CD4-positive, alpha-beta memory T cell (primary cell): ENCODE measurements at regions not wholly inside any gene's neighbourhood (a gene's known extent, or its start where the extent isn't known, plus 50 kb on each side); places are given as distances from the start of the nearest gene placed in this dataset.

Experiments used
- CTCF ChIA-PET: fragments of 350-600 bp; sonication (Branson Sonifier 250); formaldehyde crosslinking; loops from one replicate; lab custom pipeline; 2021; ENCODE audit warnings: inconsistent platforms; ENCODE audit not compliant: partially characterized antibody; lab: Charles Lee
- POLR2A ChIA-PET: fragments of 350-600 bp; sonication (Branson Sonifier 250); formaldehyde crosslinking; loops from one replicate; lab custom pipeline; 2021; ENCODE audit not compliant: partially characterized antibody; lab: Charles Lee
- DNase-seq, 5 donors: peaks; one replicate each; pipeline versions ENCODE4 v3.0.0 to v3.0.0-alpha.2; 2020 to 2022; ENCODE audit warnings: mixed read lengths in 1 of 5
- H3K27ac ChIP-seq: one replicate; pipeline ENCODE4 v1.7.0; 2013; ENCODE audit warnings: low read depth, low read length
- H3K27me3 ChIP-seq: 2 replicates; pipeline ENCODE4 v1.7.0; 2013; ENCODE audit warnings: mild to moderate bottlenecking, low read length, moderate library complexity; ENCODE audit not compliant: insufficient read depth
- H3K36me3 ChIP-seq: 2 replicates; pipeline ENCODE4 v1.7.0; 2013; ENCODE audit warnings: mild to moderate bottlenecking, low read length, moderate library complexity; ENCODE audit not compliant: insufficient read depth
- H3K4me1 ChIP-seq: 2 replicates; pipeline ENCODE4 v1.7.0; 2013; ENCODE audit warnings: mild to moderate bottlenecking, low read length, moderate library complexity; ENCODE audit not compliant: insufficient read depth
- H3K4me3 ChIP-seq, 2 donors: one replicate each; pipeline ENCODE4 v1.7.0; 2013; ENCODE audit warnings: low read length in 2 of 2, mild to moderate bottlenecking in 1 of 2
- H3K9me3 ChIP-seq, 2 donors: one replicate each; pipeline ENCODE4 v1.7.0; 2013; ENCODE audit warnings: low read length in 2 of 2, control low read depth in 1 of 2; ENCODE audit not compliant: control insufficient read depth in 1 of 2
- H3K27ac Mint-ChIP-seq, 7 donors: one replicate each; pipeline ENCODE4 v1.8.0; 2020 to 2021; ENCODE audit warnings: mixed read lengths in 7 of 7, mild to moderate bottlenecking in 6 of 7, inconsistent platforms in 3 of 7, moderate library complexity in 3 of 7
- H3K27me3 Mint-ChIP-seq, 2 donors: one replicate each; pipeline ENCODE4 v1.8.0; 2020 to 2021; ENCODE audit warnings: mixed read lengths in 2 of 2
- H3K36me3 Mint-ChIP-seq, 2 donors: one replicate each; pipeline ENCODE4 v1.8.0; 2020 to 2021; ENCODE audit warnings: mixed read lengths in 2 of 2, inconsistent platforms in 1 of 2, mild to moderate bottlenecking in 1 of 2
- H3K4me1 Mint-ChIP-seq, 4 donors: one replicate each; pipeline ENCODE4 v1.8.0; 2020 to 2021; ENCODE audit warnings: mixed read lengths in 4 of 4, mild to moderate bottlenecking in 1 of 4
- H3K4me3 Mint-ChIP-seq, 8 donors: one replicate each; pipeline ENCODE4 v1.8.0; 2020 to 2021; ENCODE audit warnings: mixed read lengths in 8 of 8, mild to moderate bottlenecking in 7 of 8, moderate library complexity in 6 of 8, inconsistent platforms in 3 of 8
- H3K9me3 Mint-ChIP-seq, 8 donors: one replicate each; pipeline ENCODE4 v1.8.0; 2020 to 2021; ENCODE audit warnings: mixed read lengths in 8 of 8, mild to moderate bottlenecking in 5 of 8, inconsistent platforms in 3 of 8, moderate library complexity in 1 of 8
- intact Hi-C: fragments of 100-400 bp; cut with micrococcal nuclease; formaldehyde crosslinking; loops from one replicate; pipeline ENCODE4 v1.15.1; 2023

DNA sequence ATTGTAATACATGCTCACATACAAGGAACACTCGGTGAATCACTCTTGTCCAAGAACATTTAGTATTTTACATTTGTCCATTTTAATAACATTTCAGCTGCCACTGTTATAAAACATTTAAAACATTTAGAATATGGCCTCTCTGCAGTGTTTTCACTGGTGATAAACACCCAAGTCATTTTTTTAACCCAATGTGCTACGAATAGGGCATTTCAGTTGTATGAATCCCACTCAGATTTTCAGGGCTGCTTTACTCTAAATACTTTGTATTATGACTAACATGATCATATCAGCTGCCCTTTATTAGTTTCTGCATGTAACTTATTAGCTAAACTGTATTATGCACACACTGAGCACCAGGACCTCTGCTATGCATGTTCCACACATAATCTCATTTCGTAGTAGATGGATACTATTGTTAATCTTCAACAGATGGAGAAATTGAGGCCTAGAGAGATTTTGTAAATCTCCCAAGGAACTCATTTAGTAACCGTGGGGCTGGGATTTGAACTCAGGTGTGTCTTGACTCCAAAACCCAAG is 148.6 kb upstream of the CDIN1 start:
- Histone ChIP-seq H3K27ac (no peak overlapping the region), H3K4me3 (no peak overlapping the region), H3K4me1 (no peaks in the 10 kb centered on the region), H3K27me3 (no peaks in the 10 kb centered on the region), H3K9me3 (no peaks in the 10 kb centered on the region), H3K36me3 (no peaks in the 10 kb centered on the region)
- Mint-ChIP-seq H3K9me3 (peaks cover 0 to 3% (median 0%) of the 10 kb centered on the region in 8 donors), H3K27me3 (no peaks in the 10 kb centered on the region), H3K36me3 (no peaks in the 10 kb centered on the region), H3K4me1 (no peaks in the 10 kb centered on the region), H3K27ac (no peak overlapping the region), H3K4me3 (no peak overlapping the region)
- intact Hi-C loops, result no loop called here
- ChIA-PET CTCF (no interaction called here), POLR2A (no interaction called here)
- no peak for DNase-seq

DNA sequence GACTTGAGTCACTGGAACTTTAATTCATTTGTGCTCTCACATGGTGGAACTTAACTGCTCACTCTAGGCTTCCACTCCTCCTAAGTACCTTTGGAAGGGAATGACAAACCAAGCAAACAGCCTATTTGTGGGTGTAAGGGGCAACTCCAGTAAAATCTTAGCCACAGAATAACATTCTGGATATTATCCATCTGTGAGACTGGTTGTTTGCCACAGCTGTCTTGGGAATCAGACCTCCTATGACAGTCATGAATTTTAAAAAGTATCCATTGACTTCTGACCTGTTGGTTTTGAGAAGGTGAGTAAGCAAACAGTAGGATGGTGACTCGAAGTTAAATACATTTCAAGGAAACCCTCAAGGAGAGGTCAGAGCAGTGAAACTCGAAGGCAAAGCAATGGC is 147.3 kb upstream of the CDIN1 start:
- Histone ChIP-seq H3K36me3 (no peaks in the 10 kb centered on the region), H3K9me3 (no peaks in the 10 kb centered on the region), H3K4me3 (no peak overlapping the region), H3K27ac (no peak overlapping the region), H3K27me3 (no peaks in the 10 kb centered on the region), H3K4me1 (no peaks in the 10 kb centered on the region)
- no peak overlapping the region for H3K4me3 Mint-ChIP-seq
- ChIA-PET CTCF (no interaction called here), POLR2A (no interaction called here)
- H3K9me3 Mint-ChIP-seq, result peaks cover 0 to 3% (median 0%) of the 10 kb centered on the region in 8 donors
- no peak overlapping the region for H3K27ac Mint-ChIP-seq
- H3K36me3 Mint-ChIP-seq, result no peaks in the 10 kb centered on the region
- H3K27me3 Mint-ChIP-seq, result no peaks in the 10 kb centered on the region
- no peaks in the 10 kb centered on the region for H3K4me1 Mint-ChIP-seq
- no peak for DNase-seq
- intact Hi-C loops, result no loop called here

DNA sequence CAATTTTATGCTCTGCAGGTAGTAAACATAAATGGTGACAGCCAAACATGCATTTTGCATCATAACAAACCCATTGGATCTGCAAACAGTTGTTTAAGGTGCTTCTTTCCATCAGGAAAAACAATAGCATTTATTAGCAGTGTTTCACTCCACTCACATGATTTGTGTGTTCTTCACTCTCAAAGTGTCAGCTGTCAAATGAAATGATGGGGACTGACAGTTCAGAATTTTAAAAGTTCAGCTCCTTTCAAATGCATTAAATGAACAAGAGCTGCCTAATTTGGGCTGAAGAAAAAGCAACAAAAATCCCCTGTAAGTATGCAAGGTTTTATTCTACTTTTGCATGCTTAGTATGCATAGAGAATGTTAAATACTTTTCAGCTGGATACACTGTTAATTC is 145.2 kb upstream of the CDIN1 start:
- Mint-ChIP-seq H3K4me1 (no peaks in the 10 kb centered on the region), H3K9me3 (peaks cover 0 to 3% (median 0%) of the 10 kb centered on the region in 8 donors), H3K27me3 (no peaks in the 10 kb centered on the region), H3K36me3 (no peaks in the 10 kb centered on the region), H3K4me3 (no peak overlapping the region), H3K27ac (no peak overlapping the region)
- no peaks in the 10 kb centered on the region for H3K9me3 ChIP-seq
- intact Hi-C loops, result no loop called here
- H3K27ac ChIP-seq, result no peak overlapping the region
- H3K4me1 ChIP-seq, result no peaks in the 10 kb centered on the region
- ChIA-PET CTCF (no interaction called here), POLR2A (no interaction called here)
- no peak overlapping the region for H3K4me3 ChIP-seq
- no peaks in the 10 kb centered on the region for H3K27me3 ChIP-seq
- H3K36me3 ChIP-seq, result no peaks in the 10 kb centered on the region
- DNase-seq, result no peak

DNA sequence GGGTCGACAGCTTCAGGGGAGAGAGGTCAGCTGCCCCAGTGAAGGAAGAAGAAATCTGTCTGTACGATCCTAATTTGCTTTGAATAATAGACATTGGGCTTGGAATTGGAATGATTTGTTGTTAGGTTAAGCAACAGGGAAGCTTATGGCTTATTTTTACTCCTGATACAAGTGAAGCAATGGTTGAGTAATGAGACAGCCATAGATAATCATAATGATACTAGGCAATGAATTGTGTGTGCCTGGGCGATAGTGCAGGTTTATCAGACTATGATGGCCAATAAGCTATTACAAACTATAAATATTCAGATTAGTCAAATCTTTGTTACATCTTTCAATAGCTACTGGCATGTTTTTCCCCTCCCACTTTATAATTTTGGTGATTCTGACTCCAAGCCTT is 140.9 kb upstream of the CDIN1 start:
- Mint-ChIP-seq H3K27me3 (no peaks in the 10 kb centered on the region), H3K4me3 (no peak overlapping the region), H3K36me3 (no peaks in the 10 kb centered on the region), H3K27ac (no peak overlapping the region), H3K4me1 (no peaks in the 10 kb centered on the region), H3K9me3 (no peaks in the 10 kb centered on the region)
- Histone ChIP-seq H3K9me3 (no peaks in the 10 kb centered on the region), H3K4me1 (no peaks in the 10 kb centered on the region), H3K27me3 (no peaks in the 10 kb centered on the region), H3K36me3 (no peaks in the 10 kb centered on the region), H3K4me3 (no peak overlapping the region), H3K27ac (no peak overlapping the region)
- ChIA-PET POLR2A (no interaction called here), CTCF (no interaction called here)
- intact Hi-C loops, result no loop called here
- DNase-seq, result no peak

DNA sequence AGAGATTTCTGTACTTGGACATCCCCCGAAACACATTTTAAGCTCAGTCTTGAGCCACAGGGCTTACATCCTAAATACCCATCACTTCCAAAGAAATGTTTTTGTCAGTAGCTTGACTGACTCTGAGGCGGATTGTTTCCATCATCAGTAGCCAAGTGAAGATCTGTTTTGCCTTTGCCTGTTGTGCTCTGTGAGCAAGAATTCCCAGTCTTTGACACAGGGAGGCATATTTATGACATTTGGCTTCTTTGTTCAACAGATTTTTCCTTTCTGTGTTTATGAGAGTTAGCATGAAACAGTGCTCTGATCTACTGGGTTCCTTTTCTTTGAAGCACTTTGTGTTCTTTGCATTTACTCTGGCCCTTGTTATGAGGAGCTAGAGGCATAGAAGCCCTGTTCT is 132.1 kb upstream of the CDIN1 start:
- H3K27me3 Mint-ChIP-seq, result peaks cover 0 to 4% of the 10 kb centered on the region in 2 donors
- H3K27ac Mint-ChIP-seq, result no peak overlapping the region
- no peaks in the 10 kb centered on the region for H3K9me3 ChIP-seq
- no peaks in the 10 kb centered on the region for H3K4me1 ChIP-seq
- POLR2A ChIA-PET, result no interaction called here
- intact Hi-C loops, result no loop called here
- no peaks in the 10 kb centered on the region for H3K36me3 Mint-ChIP-seq
- no peaks in the 10 kb centered on the region for H3K27me3 ChIP-seq
- no peaks in the 10 kb centered on the region for H3K36me3 ChIP-seq
- H3K4me1 Mint-ChIP-seq, result no peaks in the 10 kb centered on the region
- no peak overlapping the region for H3K27ac ChIP-seq
- no peak for DNase-seq
- CTCF ChIA-PET, result no interaction called here
- no peak overlapping the region for H3K4me3 Mint-ChIP-seq
- no peak overlapping the region for H3K4me3 ChIP-seq
- peaks cover 0 to 3% (median 0%) of the 10 kb centered on the region in 8 donors for H3K9me3 Mint-ChIP-seq

DNA sequence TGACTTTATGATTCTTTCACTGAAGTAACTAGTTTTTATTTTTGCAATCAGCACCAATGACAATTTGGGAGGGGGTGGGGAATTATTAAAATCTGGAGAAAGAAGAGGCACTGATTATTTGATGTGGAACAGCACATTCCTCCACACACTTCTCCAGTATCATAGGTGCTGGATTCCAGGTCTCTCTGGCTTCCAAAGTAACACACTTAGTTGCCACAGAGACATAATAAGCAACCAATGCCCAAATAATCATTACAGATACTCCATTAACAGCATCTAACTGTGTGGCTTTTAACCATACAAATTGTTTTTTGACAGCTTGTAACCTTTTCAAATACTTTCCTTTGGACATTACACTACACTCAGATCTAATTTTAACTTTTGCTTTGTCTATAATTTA is 131.0 kb upstream of the CDIN1 start:
- no peak overlapping the region for H3K27ac Mint-ChIP-seq
- no peaks in the 10 kb centered on the region for H3K4me1 Mint-ChIP-seq
- no peak for DNase-seq
- Histone ChIP-seq H3K36me3 (no peaks in the 10 kb centered on the region), H3K4me3 (no peak overlapping the region), H3K9me3 (no peaks in the 10 kb centered on the region), H3K27me3 (no peaks in the 10 kb centered on the region), H3K27ac (no peak overlapping the region), H3K4me1 (no peaks in the 10 kb centered on the region)
- H3K36me3 Mint-ChIP-seq, result no peaks in the 10 kb centered on the region
- H3K27me3 Mint-ChIP-seq, result peaks cover 0 to 4% of the 10 kb centered on the region in 2 donors
- ChIA-PET POLR2A (no interaction called here), CTCF (no interaction called here)
- H3K4me3 Mint-ChIP-seq, result no peak overlapping the region
- peaks cover 0 to 5% (median 0%) of the 10 kb centered on the region in 8 donors for H3K9me3 Mint-ChIP-seq
- intact Hi-C loops, result no loop called here

DNA sequence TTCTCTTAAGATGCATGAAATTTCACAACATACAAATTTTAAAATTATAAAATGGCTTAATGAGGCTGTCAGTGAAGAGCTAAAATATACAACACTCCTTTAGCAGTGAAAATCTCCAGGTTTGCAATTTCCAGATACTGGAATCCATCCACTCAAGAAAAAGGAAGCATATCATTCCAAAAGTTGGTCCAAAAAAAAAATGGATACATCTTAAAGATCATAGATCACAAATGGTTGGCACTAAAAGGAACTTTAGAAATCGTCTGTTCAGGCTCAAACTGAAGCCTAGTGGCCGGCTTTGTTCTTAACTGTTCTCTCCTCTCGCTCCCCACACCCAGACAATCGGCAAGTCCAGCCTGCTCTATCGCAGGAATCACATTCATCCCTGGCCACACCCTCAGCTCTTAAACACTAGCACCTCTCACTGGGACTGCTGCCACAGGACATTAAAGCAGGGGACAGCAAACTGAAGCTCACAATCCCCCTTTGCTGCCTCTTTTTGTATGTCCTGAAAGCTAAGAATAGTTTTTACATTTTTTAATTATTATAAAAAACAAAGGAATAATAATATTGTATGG is 130.3 kb upstream of the CDIN1 start:
- no peak for DNase-seq

More for the DNA sequence above, 130.3 kb upstream of the CDIN1 start:
- Histone ChIP-seq H3K4me1 (no peaks in the 10 kb centered on the region), H3K27ac (no peak overlapping the region), H3K4me3 (no peak overlapping the region), H3K27me3 (no peaks in the 10 kb centered on the region), H3K9me3 (no peaks in the 10 kb centered on the region), H3K36me3 (no peaks in the 10 kb centered on the region)
- ChIA-PET CTCF (no interaction called here), POLR2A (no interaction called here)
- Mint-ChIP-seq H3K4me1 (no peaks in the 10 kb centered on the region), H3K36me3 (no peaks in the 10 kb centered on the region), H3K9me3 (peaks cover 0 to 5% (median 0%) of the 10 kb centered on the region in 8 donors), H3K27me3 (peaks cover 0 to 4% of the 10 kb centered on the region in 2 donors), H3K4me3 (no peak overlapping the region), H3K27ac (no peak overlapping the region)
- intact Hi-C loops, result no loop called here
